GM19455 (cell line): ENCODE measurements at regions not wholly inside any gene's neighbourhood (a gene's known extent, or its start where the extent isn't known, plus 50 kb on each side); places are given as distances from the start of the nearest gene placed in this dataset.

Experiments
- ATAC-seq: cut with Tn5 transposase; IDR thresholded peaks from one replicate; pipeline ENCODE4 v1.9.1; 2021; ENCODE audit not compliant: unreplicated experiment

- ATAC-seq: no peak
Observed at GRCh38 chr5:153088538-153088937, 401.9 kb upstream of the GRIA1 start.

GRCh38 chr5:153094333-153094732 is 396.1 kb upstream of the GRIA1 start:
- no peak for ATAC-seq

- no peak for ATAC-seq
Observed at GRCh38 chr5:153096381-153096780, 394.1 kb upstream of the GRIA1 start.

- no peak for ATAC-seq
Observed at GRCh38 chr5:153099328-153099727, 391.1 kb upstream of the GRIA1 start.

GRCh38 chr5:153101235-153102180 is 389.0 kb upstream of the GRIA1 start:
- no peak for ATAC-seq

GRCh38 chr5:153116916-153117315 is 373.6 kb upstream of the GRIA1 start:
- ATAC-seq: no peak

- ATAC-seq: no peak
Observed at GRCh38 chr5:153118018-153118417, 372.5 kb upstream of the GRIA1 start.

GRCh38 chr5:153122403-153122802 is 368.1 kb upstream of the GRIA1 start:
- no peak for ATAC-seq

- ATAC-seq: no peak
Observed at GRCh38 chr5:153130296-153130695, 360.2 kb upstream of the GRIA1 start.

GRCh38 chr5:153135411-153135810 is 355.1 kb upstream of the GRIA1 start:
- no peak for ATAC-seq

GRCh38 chr5:153136910-153137614 is 353.4 kb upstream of the GRIA1 start:
- ATAC-seq: no peak

- ATAC-seq: peak; percentile 78
Observed at GRCh38 chr5:153147891-153148623, 342.4 kb upstream of the GRIA1 start.

GRCh38 chr5:153148624-153148976 is 341.9 kb upstream of the GRIA1 start:
- no peak for ATAC-seq

- ATAC-seq: no peak
Observed at GRCh38 chr5:153151558-153151957, 338.9 kb upstream of the GRIA1 start.

- ATAC-seq: no peak
Observed at GRCh38 chr5:153153086-153153485, 337.4 kb upstream of the GRIA1 start.

GRCh38 chr5:153157156-153157555 is 333.3 kb upstream of the GRIA1 start:
- ATAC-seq: no peak

- ATAC-seq: no peak
Observed at GRCh38 chr5:153158608-153159007, 331.9 kb upstream of the GRIA1 start.

GRCh38 chr5:153159616-153160015 is 330.9 kb upstream of the GRIA1 start:
- no peak for ATAC-seq

- ATAC-seq: no peak
Observed at GRCh38 chr5:153168241-153168640, 322.2 kb upstream of the GRIA1 start.

- ATAC-seq: peak; percentile 48
Observed at GRCh38 chr5:153187503-153187902, 303.0 kb upstream of the GRIA1 start.

GRCh38 chr5:153206361-153206760 is 284.1 kb upstream of the GRIA1 start:
- ATAC-seq: no peak

GRCh38 chr5:153209016-153209415 is 281.5 kb upstream of the GRIA1 start:
- no peak for ATAC-seq
